ENCODE measurements at regions not wholly inside any gene's neighbourhood (a gene's known extent, or its start where the extent isn't known, plus 50 kb on each side); places are given as distances from the start of the nearest gene placed in this dataset.

- Histone ChIP-seq H3K9me3 (ENCODE audit: control insufficient read depth in 1 of 2, insufficient read depth in 1 of 2, low read depth in 1 of 2, low read length in 2 of 2) (no peaks in the 10 kb centered on the region), H3K36me3 (ENCODE audit: control insufficient read depth in 1 of 2, insufficient read depth in 2 of 2, low read length in 2 of 2) (no peaks in the 10 kb centered on the region), H4K20me1 (ENCODE audit: insufficient read depth) (no peaks in the 10 kb centered on the region), H3K9me2 (ENCODE audit: insufficient read depth) (no peaks in the 10 kb centered on the region), H3K9ac (ENCODE audit: low read length) (no peak overlapping the region), H3K4me1 (ENCODE audit: control insufficient read depth in 1 of 2, insufficient read depth in 2 of 2, low read length in 2 of 2) (no peaks in the 10 kb centered on the region), H3K4me3 (replicated peaks in 1 of 2; ENCODE audit: low read depth in 1 of 2, low read length in 2 of 2) (no peak overlapping the region), H3K27me3 (ENCODE audit: insufficient read depth, low read length) (peaks cover 35% of the 10 kb centered on the region), H2AFZ (ENCODE audit: low read depth, low read length, poor library complexity, severe bottlenecking) (no peak overlapping the region), H3K27ac (ENCODE audit: low read depth, low read length) (no peak overlapping the region), H3K4me2 (ENCODE audit: low read length) (no peak overlapping the region), H3K79me2 (ENCODE audit: insufficient read depth, low read length) (no peaks in the 10 kb centered on the region)
- POLR2A ChIA-PET = no interaction called here
- BruUV-seq (replicated peaks) = no TSS peak
- RAD21 ChIA-PET (ENCODE audit: low non-redundant PET in 1 of 2, low total read pairs in 2 of 2, uncharacterized antibody in 2 of 2, unreplicated experiment in 2 of 2) = no interaction called here
- ATAC-seq (no peak), DNase-seq (ENCODE audit: low read depth, low spot score) (no peak)
- CTCF ChIA-PET = no interaction called here
- TF ChIP-seq EZH2 (IDR thresholded peaks at IDR 0.05) (no peak), MAX (IDR thresholded peaks at IDR 0.05) (no peak), CBX3 (IDR thresholded peaks at IDR 0.05; ENCODE audit: low read depth) (no peak), ELF1 (IDR thresholded peaks at IDR 0.05; ENCODE audit: borderline replicate concordance, low read depth) (no peak), ATF3 (IDR thresholded peaks at IDR 0.05) (no peak), ZFX (IDR thresholded peaks at IDR 0.05) (no peak), TCF7L2 (IDR thresholded peaks at IDR 0.05; ENCODE audit: borderline replicate concordance, extremely low read depth, insufficient read depth, insufficient read length) (no peak), CTCF (IDR thresholded peaks at IDR 0.05 in 2 of 3, conservative IDR thresholded peaks at IDR 0.05 in 1 of 3; ENCODE audit: borderline replicate concordance in 1 of 3, insufficient read depth in 1 of 3, low read depth in 2 of 3, low read length in 2 of 3) (no peak), POLR2AphosphoS5 (IDR thresholded peaks at IDR 0.05; ENCODE audit: low read depth, low read length) (no peak), ZNF274 (IDR thresholded peaks at IDR 0.05; ENCODE audit: low read depth, low read length) (no peak), CEBPB (IDR thresholded peaks at IDR 0.05; ENCODE audit: low read depth) (no peak), POLR2A (IDR thresholded peaks at IDR 0.05; ENCODE audit: borderline replicate concordance, extremely low read depth, insufficient read depth, insufficient read length) (no peak), SP1 (IDR thresholded peaks at IDR 0.05; ENCODE audit: low read depth) (no peak), ZBTB33 (IDR thresholded peaks at IDR 0.05; ENCODE audit: extremely low read depth, insufficient replicate concordance, low read length) (no peak), YY1 (IDR thresholded peaks at IDR 0.05; ENCODE audit: extremely low read depth, insufficient replicate concordance, low read depth, low read length) (no peak), REST (IDR thresholded peaks at IDR 0.05; ENCODE audit: low read depth) (no peak), EZH2phosphoT487 (IDR thresholded peaks at IDR 0.05; ENCODE audit: borderline replicate concordance) (no peak)
- intact Hi-C loops (cut with micrococcal nuclease) = no loop called here
Measured at GRCh38 chr17:79543531-79543930, 67.3 kb downstream of the RBFOX3 start.
